Gastroesophageal sphincter (tissue), 4 donors: ENCODE measurements at regions not wholly inside any gene's neighbourhood (a gene's known extent, or its start where the extent isn't known, plus 50 kb on each side); places are given as distances from the start of the nearest gene placed in this dataset.
"Not testable (repeated sequence)": the region's sequence is repeated elsewhere in the genome, so short reads cannot be mapped to it uniquely, and the experiment has no call there.

Experiments used
- ATAC-seq: fragments of 150-250 bp; one replicate; pipeline ENCODE4 v1.9.1; 2016; ENCODE audit warnings: mild to moderate bottlenecking, moderate library complexity
- H3K27ac ChIP-seq, 4 donors: fragments of 200-600 bp; sonication (generic) in 3 of 4; 1 replicate in 3 of 4; 2 replicates in 1 of 4; pipeline ENCODE4 v1.5.1; 2016 to 2019
- H3K27me3 ChIP-seq: fragments of 200-600 bp; sonication (generic); one replicate; pipeline ENCODE4 v1.5.1; 2019
- H3K36me3 ChIP-seq, 2 donors: fragments of 200-600 bp; sonication (generic); one replicate each; pipeline ENCODE4 v1.5.1; 2019; ENCODE audit warnings: control low read depth in 1 of 2
- H3K4me1 ChIP-seq, 3 donors: fragments of 200-600 bp; sonication (generic); 1 replicate in 2 of 3; 2 replicates in 1 of 3; pipeline ENCODE4 v1.5.1; 2016 to 2019; ENCODE audit warnings: control low read depth in 2 of 3
- H3K4me3 ChIP-seq, 2 donors: fragments of 200-600 bp; sonication (generic); one replicate each; pipeline ENCODE4 v1.5.1; 2019; ENCODE audit warnings: mild to moderate bottlenecking in 1 of 2, moderate library complexity in 1 of 2
- H3K9me3 ChIP-seq, 3 donors: fragments of 200-600 bp; sonication (generic); one replicate each; pipeline ENCODE4 v1.5.1; 2017 to 2019; ENCODE audit warnings: control low read depth in 2 of 3
- EP300 ChIP-seq: sonication (generic); formaldehyde crosslinking; IDR thresholded peaks from one replicate; pipeline ENCODE4 v1.6.1; 2017; ENCODE audit warnings: antibody characterized with exemption, mild to moderate bottlenecking
- POLR2A ChIP-seq, 2 donors: fragments of 450-650 bp; IDR thresholded peaks; one replicate each; pipeline ENCODE4 v1.6.1; 2017; ENCODE audit warnings: antibody characterized with exemption in 2 of 2, mild to moderate bottlenecking in 2 of 2, moderate library complexity in 1 of 2
- POLR2AphosphoS5 ChIP-seq: sonication (generic); formaldehyde crosslinking; IDR thresholded peaks from one replicate; pipeline ENCODE4 v1.6.1; 2017; ENCODE audit warnings: antibody characterized with exemption
- WGBS, 2 donors: methylation state at CpG; one replicate each; pipeline ENCODE4 v1.1.5; 2018; ENCODE audit warnings: low coverage in 1 of 2; 5-methylcytosine and 5-hydroxymethylcytosine counted together
- TF ChIP-seq, protein P1 (sequence below), 4 experiments: fragments of 200-600 bp in 2 of 4; fragments of 450-650 bp in 2 of 4; sonication (generic) in 1 of 4; IDR thresholded peaks; one replicate each; pipeline ENCODE4 v1.5.1; 2017 to 2019; ENCODE audit warnings: antibody characterized with exemption in 4 of 4, mild to moderate bottlenecking in 2 of 4, moderate library complexity in 2 of 4

DNA sequence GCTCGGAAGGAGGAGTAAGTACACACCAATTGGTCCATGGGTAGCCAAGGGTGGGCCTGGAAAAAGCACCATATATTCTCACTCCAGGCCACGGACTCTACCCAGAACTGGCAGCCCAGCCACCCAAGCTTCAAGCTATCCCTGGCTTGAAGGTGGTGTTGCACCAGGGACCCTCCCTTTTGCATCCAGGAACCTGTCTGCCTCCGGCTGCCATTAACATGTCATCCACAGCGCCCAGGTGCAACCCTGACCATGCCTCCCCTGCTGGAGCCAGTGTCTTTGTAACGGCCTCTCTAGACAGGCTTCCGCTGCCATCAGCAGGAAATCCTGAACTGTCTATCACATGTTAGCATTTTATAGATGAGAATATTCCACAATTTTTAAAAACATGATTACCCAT lies 2158.5 kb upstream of the RAG2 start:
- ATAC-seq: no peak
- no peaks in the 10 kb centered on the region for H3K27me3 ChIP-seq
- H3K36me3 ChIP-seq: no peaks in the 10 kb centered on the region
- no peak overlapping the region for H3K27ac ChIP-seq
- no peaks in the 10 kb centered on the region for H3K9me3 ChIP-seq
- WGBS, 2 donors: 100% methylated on average over 2 to 4 of the region's 6 CpGs
- no peak overlapping the region for H3K4me3 ChIP-seq
- TF ChIP-seq POLR2AphosphoS5: no peak
- no peak for TF ChIP-seq POLR2A (IDR thresholded peaks at IDR 0.05)
- TF ChIP-seq EP300: no peak
- TF ChIP-seq, protein P1, sequence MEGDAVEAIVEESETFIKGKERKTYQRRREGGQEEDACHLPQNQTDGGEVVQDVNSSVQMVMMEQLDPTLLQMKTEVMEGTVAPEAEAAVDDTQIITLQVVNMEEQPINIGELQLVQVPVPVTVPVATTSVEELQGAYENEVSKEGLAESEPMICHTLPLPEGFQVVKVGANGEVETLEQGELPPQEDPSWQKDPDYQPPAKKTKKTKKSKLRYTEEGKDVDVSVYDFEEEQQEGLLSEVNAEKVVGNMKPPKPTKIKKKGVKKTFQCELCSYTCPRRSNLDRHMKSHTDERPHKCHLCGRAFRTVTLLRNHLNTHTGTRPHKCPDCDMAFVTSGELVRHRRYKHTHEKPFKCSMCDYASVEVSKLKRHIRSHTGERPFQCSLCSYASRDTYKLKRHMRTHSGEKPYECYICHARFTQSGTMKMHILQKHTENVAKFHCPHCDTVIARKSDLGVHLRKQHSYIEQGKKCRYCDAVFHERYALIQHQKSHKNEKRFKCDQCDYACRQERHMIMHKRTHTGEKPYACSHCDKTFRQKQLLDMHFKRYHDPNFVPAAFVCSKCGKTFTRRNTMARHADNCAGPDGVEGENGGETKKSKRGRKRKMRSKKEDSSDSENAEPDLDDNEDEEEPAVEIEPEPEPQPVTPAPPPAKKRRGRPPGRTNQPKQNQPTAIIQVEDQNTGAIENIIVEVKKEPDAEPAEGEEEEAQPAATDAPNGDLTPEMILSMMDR (IDR thresholded peaks at IDR 0.05): no peak
- no peaks in the 10 kb centered on the region for H3K4me1 ChIP-seq

DNA sequence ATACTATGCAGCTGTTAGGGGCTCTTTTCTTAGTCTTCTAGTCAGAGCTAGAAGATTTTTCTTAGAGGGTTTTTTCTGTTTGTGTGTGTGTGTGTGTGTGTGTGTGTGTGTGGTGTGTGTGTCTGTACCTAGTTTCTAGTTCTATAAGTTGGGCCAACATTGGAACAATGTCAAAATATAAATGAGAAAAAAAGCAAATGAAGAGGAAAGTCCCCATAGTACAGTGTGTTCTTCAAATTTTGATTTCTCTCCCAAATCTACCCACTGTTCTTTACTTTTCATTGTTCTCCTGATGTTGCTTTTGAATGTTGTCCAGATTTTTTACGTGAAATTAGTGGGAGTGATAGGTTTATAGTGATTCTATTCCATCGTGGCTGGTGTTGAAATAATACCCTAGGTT lies 2153.4 kb upstream of the RAG2 start:
- no peaks in the 10 kb centered on the region for H3K36me3 ChIP-seq
- H3K9me3 ChIP-seq: no peaks in the 10 kb centered on the region
- H3K27ac ChIP-seq: no peak overlapping the region
- no peaks in the 10 kb centered on the region for H3K27me3 ChIP-seq
- ATAC-seq: no peak
- no peak overlapping the region for H3K4me3 ChIP-seq
- WGBS, 2 donors: 63 to 75% methylated on average over 2 of the region's 2 CpGs
- TF ChIP-seq, protein P1 (IDR thresholded peaks at IDR 0.05): no peak
- TF ChIP-seq POLR2A (IDR thresholded peaks at IDR 0.05) (no peak), EP300 (no peak), POLR2AphosphoS5 (no peak)
- H3K4me1 ChIP-seq: no peaks in the 10 kb centered on the region

DNA sequence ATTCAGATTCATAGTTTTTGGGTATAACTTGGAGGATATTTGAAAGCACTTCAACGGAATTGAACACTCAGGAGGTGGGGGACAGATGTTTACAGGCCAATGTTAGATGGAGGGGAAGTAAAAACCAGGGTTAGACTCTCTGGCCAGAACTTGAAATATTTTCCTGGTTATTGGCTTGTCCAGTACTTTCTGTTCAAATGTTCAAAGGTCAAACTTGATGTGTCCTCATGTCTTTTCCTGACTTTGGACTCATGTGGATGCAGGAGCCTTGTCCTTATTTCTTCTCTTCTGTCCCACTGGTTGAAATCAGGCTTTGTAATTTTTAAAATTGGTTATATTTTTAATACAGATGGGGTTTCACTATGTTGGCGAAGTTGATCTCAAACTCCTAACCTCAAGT lies 2148.5 kb upstream of the RAG2 start:
- H3K27me3 ChIP-seq, H3K9me3 ChIP-seq, ATAC-seq, H3K4me1 ChIP-seq, H3K27ac ChIP-seq, H3K4me3 ChIP-seq, H3K36me3 ChIP-seq: not testable (repeated sequence)
- WGBS, 2 donors: 83 to 86% methylated on average over 1 to 2 of the region's 2 CpGs

DNA sequence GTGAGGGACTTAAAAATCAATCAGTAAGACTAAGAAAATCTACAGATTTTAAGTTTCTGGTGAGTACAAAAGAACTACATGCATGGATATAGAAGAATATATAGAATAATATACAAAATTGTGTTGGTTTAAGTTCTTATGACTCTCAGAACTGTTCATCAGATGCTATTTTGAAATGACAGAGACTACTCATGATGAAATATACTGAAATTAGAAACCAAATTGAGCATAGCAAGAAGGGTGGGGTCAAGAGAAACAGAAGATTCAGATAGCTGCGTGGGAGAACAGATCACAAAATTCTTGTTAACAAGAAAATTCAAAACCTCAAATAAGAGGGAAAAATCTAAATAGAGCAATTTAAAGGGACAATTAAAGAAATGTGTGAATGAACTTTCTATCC lies 2125.3 kb upstream of the RAG2 start:
- Histone ChIP-seq H3K4me3 (no peak overlapping the region), H3K27me3 (no peaks in the 10 kb centered on the region), H3K27ac (no peak overlapping the region), H3K9me3 (no peaks in the 10 kb centered on the region), H3K4me1 (peaks cover 0 to 9% (median 0%) of the 10 kb centered on the region in 3 donors), H3K36me3 (no peaks in the 10 kb centered on the region)
- TF ChIP-seq EP300 (no peak), POLR2A (IDR thresholded peaks at IDR 0.05) (no peak), POLR2AphosphoS5 (no peak)
- TF ChIP-seq, protein P1 (IDR thresholded peaks at IDR 0.05): no peak
- no peak for ATAC-seq
- WGBS, 2 donors: 80% methylated on average over 1 of the region's 1 CpG; no CpG with 5 or more reads in 1 of the 2 donors

DNA sequence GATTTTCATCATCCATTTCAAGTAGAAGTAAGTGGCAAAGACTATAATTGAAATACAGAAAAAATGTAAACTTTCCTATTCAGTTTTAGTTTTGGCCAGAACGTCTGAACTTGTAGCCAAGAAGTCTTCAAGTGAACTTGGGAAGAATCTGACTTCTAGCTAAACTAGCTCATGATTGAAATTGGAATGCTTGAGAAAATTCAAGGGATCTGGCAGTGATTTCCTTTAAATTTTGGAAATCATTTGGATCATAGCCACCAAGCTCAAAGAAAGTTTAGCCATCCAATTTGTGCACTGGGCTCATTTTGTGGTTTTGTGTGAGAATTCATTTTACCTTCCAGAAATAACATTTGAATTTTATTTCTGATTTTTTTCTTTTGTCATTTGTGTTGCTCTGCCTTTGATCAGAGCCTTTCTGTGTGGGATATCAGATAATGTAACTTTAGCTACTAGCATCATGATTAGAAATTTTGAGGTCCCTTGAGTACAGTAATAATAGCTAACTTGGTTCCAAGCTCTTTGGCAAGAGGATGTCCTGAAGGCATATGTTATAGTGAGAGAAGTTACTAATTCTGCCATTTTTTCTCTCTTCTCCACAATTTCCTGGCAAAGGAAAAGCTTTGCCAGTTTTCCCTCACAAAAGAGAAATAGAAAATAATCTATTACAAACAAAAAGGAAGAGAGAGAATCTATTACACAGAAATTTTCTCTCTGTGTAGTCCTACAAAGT lies 2123.7 kb upstream of the RAG2 start:
- Histone ChIP-seq H3K4me3 (no peak overlapping the region), H3K36me3 (no peaks in the 10 kb centered on the region), H3K27me3 (no peaks in the 10 kb centered on the region), H3K4me1 (peaks cover 0 to 9% (median 0%) of the 10 kb centered on the region in 3 donors), H3K9me3 (no peaks in the 10 kb centered on the region), H3K27ac (no peak overlapping the region)
- TF ChIP-seq, protein P1 (IDR thresholded peaks at IDR 0.05): no peak
- TF ChIP-seq EP300 (no peak), POLR2A (IDR thresholded peaks at IDR 0.05) (no peak), POLR2AphosphoS5 (no peak)
- 0 to 11% methylated on average over 1 of the region's 1 CpG for WGBS, 2 donors
- ATAC-seq: no peak
